NCI-H2196 (cell line): ENCODE measurements at regions not wholly inside any gene's neighbourhood (a gene's known extent, or its start where the extent isn't known, plus 50 kb on each side); places are given as distances from the start of the nearest gene placed in this dataset.

Experiments used
- DNase-seq: peaks from one replicate; lab custom pipeline; 2025; ENCODE audit not compliant: unreplicated experiment; lab: John Stamatoyannopoulos, UW

DNA sequence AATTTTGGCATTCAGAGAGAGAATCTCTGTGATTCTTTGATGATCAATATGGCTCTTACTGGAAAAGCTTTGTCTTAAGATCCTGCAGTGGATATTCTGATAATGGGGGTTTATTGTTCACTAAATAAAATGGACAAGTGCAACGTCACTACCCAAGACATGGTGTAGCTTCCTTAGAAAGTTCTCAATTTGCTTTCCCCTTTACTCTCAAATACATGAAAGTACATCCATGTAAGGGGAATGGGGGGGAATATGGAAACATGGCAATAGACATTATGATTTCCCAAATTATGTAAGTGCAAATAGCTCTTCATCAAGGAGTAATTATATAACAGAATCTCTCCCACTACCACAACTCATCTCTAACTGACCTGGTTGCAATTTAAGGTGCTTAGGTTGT is 126.3 kb upstream of the DPYD start:
- no peak for DNase-seq

DNA sequence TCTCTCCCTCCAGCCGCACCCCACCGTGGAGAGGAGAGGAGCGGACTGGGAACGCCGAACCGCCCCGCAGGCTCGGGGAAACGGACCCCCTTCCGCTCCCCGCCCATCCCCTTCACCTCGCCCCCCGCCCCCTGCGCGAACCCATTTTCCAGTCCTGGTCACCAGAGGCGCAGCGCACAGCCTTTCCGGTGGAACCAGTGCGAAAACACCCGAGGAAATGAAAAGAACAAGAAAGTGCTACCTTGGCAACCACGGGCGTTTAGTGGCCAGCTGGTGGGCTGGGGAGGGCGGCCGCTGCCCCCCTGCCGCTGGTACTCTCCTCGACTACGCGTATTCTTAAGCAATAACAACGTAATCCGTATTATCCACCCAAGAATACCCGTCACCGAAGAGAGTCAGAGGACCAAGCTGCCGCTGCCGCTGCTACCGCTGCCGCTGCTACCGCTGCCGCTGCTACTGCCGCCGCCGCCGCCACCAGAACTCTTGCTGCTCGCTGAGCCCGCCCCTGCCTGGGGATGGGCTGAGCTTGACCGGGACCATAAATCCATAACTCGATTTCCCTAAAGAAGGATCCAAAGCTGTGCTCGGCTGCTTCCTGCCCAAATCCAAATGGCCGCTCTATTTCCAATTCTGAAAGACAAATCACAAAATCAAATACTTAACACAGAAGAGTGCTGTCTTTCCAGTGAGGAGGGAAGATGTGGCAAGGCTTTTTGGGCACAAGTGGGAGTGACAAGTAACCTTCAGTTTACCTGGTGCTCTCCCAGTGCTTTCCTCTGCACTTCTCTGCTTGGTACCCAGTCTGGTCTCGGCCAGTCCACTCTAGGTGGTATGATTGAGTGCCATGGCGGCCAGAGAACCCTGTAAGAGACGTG is 125.2 kb upstream of the DPYD start:
- DNase-seq, result no peak

DNA sequence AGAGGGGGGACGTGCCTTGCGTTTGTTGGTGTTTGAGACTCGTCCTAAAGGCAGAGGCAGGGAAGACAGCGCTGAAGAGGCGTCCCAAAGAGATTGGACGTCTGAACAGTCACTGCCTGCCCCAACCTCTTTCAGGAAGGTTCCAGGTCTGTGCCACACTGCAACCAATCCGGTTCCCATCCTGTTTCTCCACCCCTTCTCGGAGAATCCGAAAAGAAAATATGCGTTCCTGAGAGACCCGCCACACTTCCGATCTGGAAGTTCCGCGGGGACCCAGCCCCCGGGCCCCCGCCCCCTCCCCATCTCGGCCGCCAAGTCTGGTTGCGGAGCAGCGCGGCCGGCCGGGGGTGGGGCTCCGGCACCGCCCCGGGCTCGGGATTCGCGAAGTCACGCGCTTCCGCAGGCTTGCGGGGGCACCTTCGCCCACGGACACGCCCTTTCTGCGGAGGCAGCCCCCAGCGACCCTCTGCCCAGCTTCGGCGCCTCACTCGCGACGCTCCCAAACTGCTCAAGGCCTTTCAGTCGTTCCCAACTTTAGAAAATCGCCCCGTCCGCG is 124.5 kb upstream of the DPYD start:
- DNase-seq, result no peak

DNA sequence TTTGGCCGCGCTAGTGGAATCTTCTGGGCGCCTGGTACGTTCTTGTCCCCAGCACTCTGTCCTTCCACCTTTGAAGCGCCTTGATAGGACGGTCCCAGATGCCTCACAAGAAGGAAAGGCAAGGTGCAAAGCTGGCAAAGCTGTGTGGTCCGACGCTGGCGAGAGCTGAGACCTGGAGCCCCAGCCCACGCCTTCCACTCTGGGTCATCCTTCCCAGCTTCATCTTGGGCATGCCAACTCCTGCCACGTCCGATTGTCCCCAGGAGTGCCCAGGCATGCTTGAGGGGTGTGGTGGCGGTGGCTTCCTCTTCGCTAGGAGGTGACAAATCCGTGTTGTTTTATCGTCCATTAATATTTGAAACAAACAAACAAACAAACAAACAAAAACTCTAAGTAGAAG is 123.9 kb upstream of the DPYD start:
- no peak for DNase-seq

DNA sequence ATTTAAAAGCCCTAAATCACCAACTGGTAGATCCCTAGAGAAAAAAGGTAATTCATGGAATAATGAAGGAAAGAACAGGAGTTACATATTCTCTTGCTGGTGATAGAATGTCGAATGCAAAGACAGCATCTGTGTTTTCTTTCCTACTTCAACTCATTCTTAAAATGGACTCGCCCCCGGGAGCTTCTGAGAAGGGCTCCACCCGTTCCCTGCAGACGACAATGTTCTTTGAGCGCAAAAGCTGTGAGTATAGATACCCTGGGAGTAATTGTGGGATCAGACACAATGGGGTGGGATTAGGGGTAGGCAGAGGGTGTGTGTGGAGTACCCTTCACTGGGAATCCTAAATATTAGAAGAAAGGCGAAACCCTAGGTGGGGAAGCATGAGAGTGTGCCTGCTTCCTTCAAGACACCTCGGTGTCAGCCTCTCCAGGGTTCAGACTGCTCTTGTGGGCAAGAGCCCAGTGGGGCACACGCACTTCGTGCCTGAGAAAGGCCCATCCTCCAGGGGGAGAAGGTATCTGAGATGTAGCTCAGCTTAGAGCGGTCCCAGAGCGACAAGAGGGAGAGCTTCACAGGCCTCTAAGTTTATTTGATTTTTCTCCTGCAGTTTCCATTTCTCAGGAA is 123.3 kb upstream of the DPYD start:
- DNase-seq, result no peak

DNA sequence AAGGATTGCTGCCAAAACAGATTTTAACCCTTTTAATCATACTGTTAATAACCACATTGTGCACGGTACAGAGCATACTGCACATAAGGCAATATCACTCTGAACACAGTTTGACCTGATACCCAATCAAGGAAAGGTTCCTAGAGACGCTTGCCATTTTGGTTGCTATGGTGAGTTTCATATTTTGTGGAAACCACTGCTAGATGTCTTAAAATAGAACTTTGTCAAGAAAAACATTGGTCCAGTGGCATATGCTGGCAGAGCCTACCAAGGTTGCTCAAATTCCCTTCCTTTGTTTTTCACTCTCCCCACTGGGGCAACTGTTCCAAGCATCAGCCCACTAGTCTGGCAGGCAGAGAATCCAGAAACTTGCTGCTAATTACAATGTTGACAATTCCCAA is 114.8 kb upstream of the DPYD start:
- no peak for DNase-seq

DNA sequence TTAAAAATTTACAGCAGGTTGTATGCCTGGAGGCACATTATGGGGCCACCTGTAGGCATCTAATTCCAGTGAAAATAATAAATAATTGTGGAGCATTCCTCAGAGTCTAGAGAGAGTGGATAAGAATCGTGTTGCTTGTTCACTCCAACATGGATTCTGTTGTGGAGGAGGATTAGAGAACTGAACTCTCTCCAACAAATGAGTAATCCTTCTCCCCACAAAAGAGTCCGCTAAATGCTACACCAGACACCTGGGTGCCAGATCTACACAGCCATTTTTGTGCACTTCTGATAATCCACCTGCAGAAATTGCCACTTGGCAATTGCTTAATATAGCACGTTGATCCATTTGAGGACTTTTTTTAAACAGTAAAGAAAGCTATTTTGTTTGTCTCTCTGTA is 113.7 kb upstream of the DPYD start:
- no peak for DNase-seq

DNA sequence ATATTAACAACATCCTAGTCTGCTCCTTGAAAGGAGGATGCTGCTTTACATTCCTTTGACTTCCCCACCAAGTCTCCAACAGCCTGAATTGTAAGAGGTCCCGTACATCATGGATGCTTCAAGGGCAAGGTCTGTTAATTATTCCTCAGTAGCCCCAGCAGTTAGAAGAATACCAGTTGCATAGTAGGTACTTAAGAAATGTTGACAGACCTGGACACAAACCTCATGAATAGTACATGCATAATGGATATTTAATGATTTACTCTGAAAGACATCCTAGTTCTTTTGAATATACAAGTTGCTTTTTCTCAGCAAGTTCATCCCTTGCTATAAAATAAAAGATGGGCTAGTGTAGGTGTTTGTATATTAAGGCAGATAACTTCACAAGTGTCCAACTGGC is 112.1 kb upstream of the DPYD start:
- no peak for DNase-seq

DNA sequence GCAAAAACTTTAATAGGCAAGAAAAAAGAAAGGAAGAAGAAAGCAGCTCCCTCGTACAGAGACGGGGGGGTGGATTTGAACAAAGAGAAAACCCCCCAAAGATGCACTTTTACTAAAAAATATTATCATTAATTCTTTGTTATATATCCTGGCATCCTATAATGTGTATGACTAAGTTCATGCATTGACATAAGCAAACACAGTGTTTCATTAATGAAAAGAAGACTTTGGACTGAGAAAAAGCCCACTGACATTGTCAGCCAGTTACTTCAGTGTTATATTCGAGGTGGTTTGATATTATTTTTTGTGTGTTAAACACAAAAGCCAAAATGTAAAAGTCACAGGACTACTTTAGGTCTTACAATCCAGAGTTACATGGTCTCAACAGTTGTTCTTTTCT is 110.1 kb upstream of the DPYD start:
- no peak for DNase-seq

DNA sequence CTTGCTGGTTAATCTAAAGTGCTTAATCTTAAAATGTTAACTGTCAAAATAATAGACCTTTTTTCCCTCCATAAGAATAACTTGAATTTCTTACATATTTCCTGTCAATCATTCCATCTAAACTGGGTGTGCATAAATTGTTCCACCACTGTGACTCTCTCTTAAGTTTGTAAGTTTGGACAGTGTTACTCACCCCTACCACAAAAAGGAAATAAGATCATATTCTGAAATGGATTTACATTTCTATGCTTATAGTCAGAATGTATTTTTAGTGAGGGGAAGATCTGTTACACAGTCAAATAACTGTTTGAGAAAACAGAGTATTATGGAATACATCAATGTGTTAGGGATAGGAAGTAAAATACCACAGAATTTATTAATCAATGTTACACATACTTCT is 109.6 kb upstream of the DPYD start:
- DNase-seq, result no peak

DNA sequence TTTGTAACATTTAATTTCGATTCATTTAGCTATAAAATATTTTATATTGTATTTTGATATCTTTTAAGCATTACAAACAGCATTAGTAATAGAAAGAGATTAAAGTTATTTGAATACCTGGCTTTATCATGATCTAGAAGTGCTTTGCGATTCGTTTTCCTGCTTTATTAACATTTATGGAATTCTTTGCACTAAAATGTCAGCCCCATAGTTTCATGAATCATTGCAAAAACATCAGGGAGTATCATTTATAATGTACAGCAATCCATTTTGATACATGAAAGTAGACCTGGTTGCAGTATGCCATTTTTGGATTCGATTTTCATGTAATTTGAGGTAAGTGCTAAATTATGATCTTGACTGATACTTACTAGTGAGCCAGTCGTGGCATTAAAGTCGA is 108.0 kb upstream of the DPYD start:
- DNase-seq, result no peak

DNA sequence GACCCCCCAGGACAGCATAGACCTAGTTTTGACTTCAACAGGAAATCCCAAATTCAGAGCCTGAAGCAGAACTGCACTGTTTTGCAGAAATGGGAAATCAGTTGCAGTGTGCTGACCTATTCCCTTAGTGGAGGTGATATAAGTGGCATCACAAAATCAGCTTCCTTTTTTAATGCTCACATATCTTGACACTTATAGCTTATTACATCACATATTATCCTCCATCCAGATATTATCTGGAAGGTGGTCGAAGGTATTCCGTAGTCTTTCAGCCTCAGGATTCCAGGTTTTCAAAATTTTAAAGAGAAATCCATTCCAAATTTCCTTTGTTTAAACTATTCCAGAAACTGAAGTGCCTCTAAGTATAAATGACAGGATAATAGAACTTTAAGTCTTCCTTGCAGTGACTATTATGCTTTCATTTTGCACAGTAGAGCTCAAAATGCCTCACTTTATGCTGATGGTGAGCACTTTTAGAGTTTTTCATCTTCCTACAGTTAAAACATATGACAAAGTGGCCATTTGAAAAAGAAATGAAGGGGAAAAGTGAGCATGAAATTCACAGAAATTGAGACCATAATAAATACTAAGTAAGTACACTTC is 106.4 kb upstream of the DPYD start:
- DNase-seq, result no peak

DNA sequence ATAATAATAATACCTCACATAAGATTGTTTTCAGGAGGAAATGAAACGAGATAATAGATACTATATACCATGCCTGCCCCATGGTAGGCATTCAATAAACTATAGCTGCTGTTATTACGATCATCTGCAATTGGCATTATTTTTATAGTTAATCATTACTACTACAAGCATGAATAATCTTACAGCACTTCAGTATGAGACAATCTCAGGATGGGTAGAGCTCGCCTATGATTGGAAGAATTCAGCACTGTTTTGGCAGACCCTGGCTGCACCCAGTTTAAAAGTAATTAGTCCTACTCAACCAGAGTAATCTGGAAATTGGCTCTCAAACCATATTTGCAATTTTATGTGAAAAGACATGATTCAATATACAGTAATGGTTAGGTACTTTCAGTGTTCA is 105.0 kb upstream of the DPYD start:
- DNase-seq, result no peak

DNA sequence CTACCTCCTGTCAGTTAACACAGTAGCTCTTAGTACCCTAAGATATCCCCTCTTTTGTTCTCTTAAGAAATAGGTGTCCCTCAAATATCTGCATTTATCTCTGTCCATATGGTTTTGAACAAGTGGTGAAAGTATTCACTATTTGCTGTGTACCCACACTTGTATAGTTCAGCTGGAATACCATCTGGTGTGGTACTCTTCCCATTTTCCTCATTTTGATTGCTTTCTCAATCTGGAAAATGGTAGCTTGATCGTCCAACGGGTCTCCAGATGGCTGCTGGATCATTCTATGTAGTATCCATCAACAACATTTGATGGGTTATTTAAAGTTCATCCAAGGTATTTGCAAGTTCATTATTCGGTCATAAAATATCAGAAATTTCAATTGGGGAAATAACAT is 100.3 kb upstream of the DPYD start:
- no peak for DNase-seq

DNA sequence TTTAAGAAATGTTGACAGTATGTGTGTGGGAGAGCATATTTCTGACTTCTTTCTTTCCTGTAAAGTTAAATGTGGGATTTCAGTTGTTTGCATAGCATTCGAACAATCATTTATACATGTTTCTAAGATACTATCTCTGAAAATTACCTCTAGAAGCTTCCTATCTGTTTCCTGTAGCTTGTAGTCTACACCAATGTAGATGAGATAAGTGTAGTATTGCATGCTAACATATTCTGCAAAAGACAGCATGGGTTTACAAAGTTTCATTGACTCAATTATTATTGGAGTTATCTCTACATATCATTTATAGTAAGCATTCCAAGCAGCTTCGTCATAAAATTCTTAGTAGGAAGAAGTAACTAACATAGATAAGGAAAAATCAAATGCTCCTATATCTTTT is 98.9 kb upstream of the DPYD start:
- no peak for DNase-seq

DNA sequence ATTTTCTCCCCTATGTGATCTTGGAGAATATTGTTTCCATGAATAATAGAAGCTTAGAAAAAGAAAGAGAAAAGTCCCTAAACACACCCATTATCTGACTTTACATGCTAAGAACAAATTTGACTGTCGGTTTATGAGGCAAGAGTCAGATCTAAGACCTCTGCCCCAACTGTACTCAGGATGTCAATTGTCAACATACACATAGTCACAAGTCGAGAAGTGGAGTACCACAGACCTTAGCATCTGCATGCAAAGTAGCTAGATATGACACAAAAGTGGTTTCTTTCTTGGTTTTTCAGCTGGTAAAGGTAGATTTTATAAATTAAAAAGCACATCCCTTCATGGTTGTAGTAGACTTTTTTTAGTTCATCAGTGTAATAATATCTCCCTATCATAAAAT is 97.2 kb upstream of the DPYD start:
- DNase-seq, result no peak

DNA sequence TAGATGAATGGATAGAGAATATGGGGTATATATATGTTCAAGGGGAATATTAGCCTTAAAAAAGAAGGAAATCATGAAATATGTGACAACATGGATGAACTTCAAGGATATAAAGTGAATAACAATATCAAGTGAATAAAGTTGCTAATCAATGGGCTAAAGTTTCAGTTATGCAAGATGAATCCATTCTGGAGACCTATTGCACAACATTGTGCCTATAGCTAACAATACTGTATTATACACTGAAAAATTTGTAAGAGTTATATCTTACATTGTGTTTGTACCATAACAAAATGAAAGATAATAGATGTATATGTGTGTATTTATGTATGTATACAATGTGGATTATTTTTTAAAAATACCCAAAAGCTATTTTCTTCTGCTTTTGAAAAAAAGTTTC is 96.3 kb upstream of the DPYD start:
- no peak for DNase-seq

DNA sequence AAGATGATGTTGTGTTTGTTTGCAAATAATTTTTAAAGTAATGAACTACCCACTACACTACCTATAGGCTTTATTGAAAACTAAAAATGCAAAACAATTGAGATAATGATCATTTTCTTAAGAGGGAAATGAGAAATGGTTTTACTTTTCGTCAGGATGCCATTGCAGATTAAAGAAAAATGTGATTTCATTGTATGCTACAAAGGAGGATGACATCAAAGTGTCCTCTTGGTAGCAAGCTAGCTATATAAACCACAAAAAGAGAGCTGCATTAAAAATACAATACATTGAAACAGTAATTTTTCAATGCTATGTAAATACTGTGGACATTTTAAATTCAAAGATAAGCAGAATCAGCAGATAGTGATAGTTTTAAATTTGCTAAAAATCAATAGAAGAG is 87.5 kb upstream of the DPYD start:
- no peak for DNase-seq

DNA sequence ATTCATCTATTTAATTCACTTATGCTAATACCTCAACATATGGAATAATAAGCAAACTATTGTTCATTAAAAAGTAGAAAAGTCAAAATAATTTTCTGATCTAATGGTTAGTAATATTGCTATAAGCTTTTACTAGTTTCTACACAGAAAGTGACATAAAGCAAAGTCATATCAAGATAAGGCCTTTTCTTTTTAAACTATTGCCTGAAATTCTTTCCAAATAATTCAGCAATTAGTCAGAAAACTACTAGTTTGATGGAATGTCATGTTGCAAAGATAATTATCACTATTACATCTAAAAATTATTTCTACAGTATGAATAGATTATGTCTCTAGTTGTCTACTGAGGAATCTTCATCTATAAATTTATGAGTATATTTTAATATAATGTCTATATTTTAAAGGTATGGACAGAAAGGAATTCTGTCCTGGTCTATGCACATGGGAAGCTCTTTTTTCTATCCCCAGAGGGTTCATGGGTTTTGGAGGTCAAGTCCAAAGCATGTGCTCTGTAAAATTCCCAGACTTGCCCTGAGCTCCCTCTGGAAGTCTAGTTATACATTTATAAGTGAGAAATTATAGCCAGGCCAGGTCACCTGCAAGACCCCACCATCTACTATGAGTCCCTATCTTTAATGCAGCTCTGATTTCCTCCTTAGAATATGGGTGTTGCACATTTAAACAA is 84.6 kb upstream of the DPYD start:
- no peak for DNase-seq

DNA sequence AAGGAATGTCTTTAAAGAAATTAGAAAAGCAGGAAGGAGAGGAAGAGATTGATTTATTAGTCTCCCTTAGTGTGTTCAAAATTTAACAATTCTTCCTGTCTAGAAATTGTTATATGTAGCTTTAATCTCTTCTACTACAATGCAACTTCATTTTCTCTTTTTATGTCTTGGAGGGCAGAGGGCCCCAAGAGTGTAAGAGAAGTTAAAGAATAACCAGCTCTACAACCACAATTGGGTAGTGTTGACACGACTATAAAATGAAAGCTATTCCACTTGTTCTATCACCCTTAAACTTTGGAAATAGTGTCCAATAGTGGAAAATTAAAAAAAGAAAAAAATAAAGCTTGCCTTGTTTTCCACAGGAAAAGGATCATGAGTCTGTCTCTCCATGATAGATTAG is 82.6 kb upstream of the DPYD start:
- no peak for DNase-seq

DNA sequence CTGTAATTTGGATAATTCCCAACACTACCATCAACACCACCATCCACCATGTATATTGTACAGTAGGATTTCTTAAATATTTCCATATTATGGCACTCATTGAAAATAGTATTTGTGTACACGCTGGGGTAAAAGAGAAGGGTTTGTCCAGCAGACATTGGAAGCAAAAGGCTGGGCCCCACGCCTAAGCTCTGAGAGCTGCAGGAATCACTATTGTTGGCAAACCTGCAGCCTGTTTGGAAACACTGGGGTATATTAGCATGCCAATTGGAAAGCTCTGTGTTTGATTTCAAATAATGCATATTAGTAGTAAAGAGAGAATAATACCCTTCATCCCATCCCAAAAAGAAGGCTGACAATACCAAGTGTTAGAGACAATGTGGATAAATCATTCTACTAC is 81.5 kb upstream of the DPYD start:
- DNase-seq, result no peak

DNA sequence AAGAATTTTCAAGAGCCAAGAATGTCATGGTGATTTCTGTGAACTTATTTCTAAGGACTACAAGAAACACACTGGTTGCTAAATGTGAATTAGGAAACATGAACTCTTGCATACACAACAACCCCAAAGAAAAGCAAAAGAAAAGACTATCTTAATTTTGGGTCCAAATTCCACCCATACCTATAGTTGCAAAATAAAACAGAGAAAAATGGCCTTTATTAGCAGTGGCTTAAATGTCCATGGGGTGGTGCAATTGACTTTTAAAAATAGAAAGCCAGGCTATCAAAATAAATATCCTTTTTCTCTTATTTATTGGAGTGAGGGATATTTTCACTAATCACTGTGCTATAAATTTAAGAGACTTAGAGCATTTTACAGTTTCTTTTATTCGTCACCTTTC is 80.9 kb upstream of the DPYD start:
- DNase-seq, result no peak
